Endothelial cell of umbilical vein (primary cell): ENCODE measurements at regions not wholly inside any gene's neighbourhood (a gene's known extent, or its start where the extent isn't known, plus 50 kb on each side); places are given as distances from the start of the nearest gene placed in this dataset.

Experiments
- BruUV-seq: library from RNA; stranded (reverse); fragments of 400-500 nt; replicated peaks from 2 replicates; lab custom pipeline; 2021; lab: Mats Ljungman, UMichigan
- CTCF ChIA-PET: fragments of 300-600, 350-600 bp; sonication (Branson Sonifier 250); formaldehyde crosslinking; loops from one replicate; lab custom pipeline; 2021; ENCODE audit warnings: antibody characterized with exemption, inconsistent platforms; lab: Charles Lee
- POLR2A ChIA-PET: fragments of 300-600, 350-600 bp; sonication (Branson Sonifier 250); formaldehyde crosslinking; loops from one replicate; lab custom pipeline; 2021; ENCODE audit warnings: antibody characterized with exemption, inconsistent platforms; lab: Charles Lee
- DNase-seq: peaks from one replicate; pipeline ENCODE4 v3.0.0-alpha.2; 2011; ENCODE audit warnings: low read depth, low spot score
- FAIRE-seq: peaks from 2 replicates; lab custom pipeline; 2011; peaks lifted over from hg19 to GRCh38; lab: Jason Lieb, UNC
- H2AFZ ChIP-seq: 2 replicates; pipeline ENCODE4 v1.6.0; 2012; ENCODE audit warnings: low read depth, low read length, control low read depth, inconsistent platforms
- H3K27ac ChIP-seq: 2 replicates; pipeline ENCODE4 v1.5.1; 2011; ENCODE audit warnings: low read depth, mild to moderate bottlenecking, control low read depth, low read length, moderate library complexity; ENCODE audit not compliant: insufficient read depth
- H3K27me3 ChIP-seq, 2 experiments: 2 replicates each; pipeline versions ENCODE4 v1.6.0 to v1.6.1; 2011; ENCODE audit warnings: low read length in 2 of 2, mixed read lengths in 1 of 2; ENCODE audit not compliant: control insufficient read depth in 2 of 2, insufficient read depth in 2 of 2
- H3K36me3 ChIP-seq, 2 experiments: 2 replicates in 1 of 2; 3 replicates in 1 of 2; pipeline ENCODE4 v1.5.1; 2011; ENCODE audit warnings: low read length in 2 of 2, mild to moderate bottlenecking in 1 of 2, moderate library complexity in 1 of 2; ENCODE audit not compliant: control insufficient read depth in 2 of 2, insufficient read depth in 2 of 2; ENCODE audit errors: extremely low read depth in 1 of 2
- H3K4me1 ChIP-seq: 3 replicates; pipeline ENCODE4 v1.5.1; 2011; ENCODE audit warnings: mild to moderate bottlenecking, low read length; ENCODE audit not compliant: control insufficient read depth, insufficient read depth; ENCODE audit errors: extremely low read depth
- H3K4me2 ChIP-seq: 2 replicates; pipeline ENCODE4 v1.6.1; 2011; ENCODE audit warnings: low read length, control low read depth, mixed read lengths; ENCODE audit not compliant: insufficient read depth
- H3K4me3 ChIP-seq, 3 experiments: fragments of 200-600 bp in 1 of 3; sonication (generic), shearing (Covaris generic) in 1 of 3; replicated peaks in 1 of 3; 2 replicates each; pipeline ENCODE4 v1.5.1; 2011 to 2016; ENCODE audit warnings: control low read depth in 3 of 3, low read length in 3 of 3, mild to moderate bottlenecking in 2 of 3, inconsistent platforms in 1 of 3, low read depth in 1 of 3, moderate library complexity in 1 of 3; ENCODE audit not compliant: insufficient read depth in 1 of 3
- H3K79me2 ChIP-seq: 2 replicates; pipeline ENCODE4 v1.6.0; 2012; ENCODE audit warnings: low read length, inconsistent platforms; ENCODE audit not compliant: control insufficient read depth, insufficient read depth
- H3K9ac ChIP-seq: replicated peaks from 2 replicates; pipeline ENCODE3; 2011; ENCODE audit warnings: low read length, control low read depth; ENCODE audit not compliant: insufficient read depth; ENCODE audit errors: extremely low read depth
- H3K9me1 ChIP-seq: replicated peaks from 3 replicates; pipeline ENCODE4 v1.6.0; 2011; ENCODE audit warnings: mild to moderate bottlenecking, low read length; ENCODE audit not compliant: control insufficient read depth, insufficient read depth; ENCODE audit errors: extremely low read depth
- H3K9me3 ChIP-seq: replicated peaks from 2 replicates; pipeline ENCODE4 v1.5.1; 2012; ENCODE audit warnings: low read length, inconsistent platforms; ENCODE audit not compliant: control insufficient read depth, insufficient read depth
- H4K20me1 ChIP-seq: replicated peaks from 2 replicates; pipeline ENCODE3; 2011; ENCODE audit warnings: mild to moderate bottlenecking, low read length; ENCODE audit not compliant: control insufficient read depth, insufficient read depth; ENCODE audit errors: extremely low read depth
- CTCF ChIP-seq, 2 donors: IDR thresholded peaks; 1 replicate in 1 of 2; 2 replicates in 1 of 2; pipeline ENCODE4 v1.5.1; 2011; ENCODE audit warnings: low read length in 2 of 2, mild to moderate bottlenecking in 2 of 2, moderate library complexity in 2 of 2, control low read depth in 1 of 2, inconsistent platforms in 1 of 2, low read depth in 1 of 2; ENCODE audit not compliant: insufficient read depth in 1 of 2; ENCODE audit errors: extremely low read depth in 1 of 2
- EZH2 ChIP-seq: IDR thresholded peaks from 2 replicates; pipeline ENCODE4 v1.6.1; 2012; ENCODE audit warnings: borderline replicate concordance, low read depth, mild to moderate bottlenecking, moderate library complexity, low read length, inconsistent platforms; ENCODE audit not compliant: severe bottlenecking
- FOS ChIP-seq: IDR thresholded peaks from 2 replicates; pipeline ENCODE4 v1.6.1; 2011; ENCODE audit warnings: mild to moderate bottlenecking, low read length, moderate library complexity, borderline replicate concordance; ENCODE audit not compliant: insufficient read depth
- GATA2 ChIP-seq: IDR thresholded peaks from 2 replicates; pipeline ENCODE4 v1.7.0; 2011; ENCODE audit warnings: low read depth, mild to moderate bottlenecking, moderate library complexity, mixed read lengths, low read length; ENCODE audit not compliant: insufficient read length, insufficient read depth
- JUN ChIP-seq: IDR thresholded peaks from 2 replicates; pipeline ENCODE4 v1.6.1; 2011; ENCODE audit warnings: borderline replicate concordance, low read depth; ENCODE audit not compliant: insufficient read length, insufficient read depth
- MYC ChIP-seq: IDR thresholded peaks from one replicate; pipeline ENCODE4 v1.6.1; 2011; ENCODE audit warnings: mild to moderate bottlenecking, low read depth, low read length
- POLR2A ChIP-seq: IDR thresholded peaks from 2 replicates; pipeline ENCODE4 v1.6.1; 2012; ENCODE audit warnings: low read depth, mild to moderate bottlenecking, control low read depth, low read length
- POLR2AphosphoS5 ChIP-seq: IDR thresholded peaks from 2 replicates; pipeline ENCODE4 v1.6.1; 2012; ENCODE audit warnings: low read depth, mild to moderate bottlenecking, control low read depth, low read length, moderate library complexity; ENCODE audit not compliant: insufficient read depth
- dilution Hi-C: fragments of 300-500 bp; cut with MboI; formaldehyde crosslinking; loops from one replicate; pipeline ENCODE4 v1.15.0; 2019; ENCODE audit warnings: low sequenced_read_pairs; ENCODE audit not compliant: extremely low pct_ligation_motif_present
- intact Hi-C: fragments of 100-400 bp; cut with micrococcal nuclease; formaldehyde crosslinking; loops from one replicate; pipeline ENCODE4 v1.10.0; 2022
- TF ChIP-seq, protein P1 (sequence below): IDR thresholded peaks from 2 replicates; pipeline ENCODE4 v1.6.1; 2011; ENCODE audit not compliant: insufficient read depth, insufficient read length

GRCh38 chr14:78074561-78074960, 95.6 kb upstream of the NRXN3 start:
- dilution Hi-C loops (no loop called here), intact Hi-C loops (no loop called here)
- ChIA-PET CTCF (no interaction called here), POLR2A (no interaction called here)
- FAIRE-seq (no peak), DNase-seq (no peak)
- Histone ChIP-seq H3K9me1 (no peaks in the 10 kb centered on the region), H3K9me3 (no peaks in the 10 kb centered on the region), H3K4me3 (no peak overlapping the region), H3K36me3 (no peaks in the 10 kb centered on the region), H2AFZ (no peak overlapping the region), H3K4me1 (no peaks in the 10 kb centered on the region), H3K27ac (no peak overlapping the region), H3K9ac (no peak overlapping the region), H3K4me2 (no peak overlapping the region), H3K27me3 (no peaks in the 10 kb centered on the region), H3K79me2 (no peaks in the 10 kb centered on the region), H4K20me1 (no peaks in the 10 kb centered on the region)
- TF ChIP-seq MYC (no peak), CTCF (IDR thresholded peaks at IDR 0.05; ENCODE audit: extremely low read depth in 1 of 2, insufficient read depth in 1 of 2, low read depth in 1 of 2, low read length in 2 of 2) (no peak), FOS (no peak), POLR2A (no peak), GATA2 (no peak), EZH2 (no peak)
- BruUV-seq: no TSS peak

DNA sequence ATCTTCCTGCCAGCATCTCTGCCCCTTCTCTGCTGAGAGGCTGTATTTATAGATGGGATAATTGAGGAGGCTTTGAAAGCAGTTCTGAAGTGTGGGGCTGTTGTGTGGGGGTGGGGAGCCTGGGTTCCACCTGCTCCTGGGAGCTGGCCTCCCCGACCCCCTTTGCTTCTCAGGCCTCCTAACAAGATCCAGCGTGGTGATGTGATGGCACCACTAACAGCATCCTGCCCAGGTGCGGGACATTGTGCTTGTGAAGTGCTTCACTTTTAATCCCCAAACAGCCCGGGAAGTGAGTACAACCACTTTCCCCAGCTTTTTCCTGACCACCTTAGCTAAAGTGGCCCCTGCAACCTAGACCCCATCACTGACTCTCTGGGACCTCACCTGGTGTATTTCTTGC, 95.1 kb upstream of the NRXN3 start:
- Histone ChIP-seq H3K79me2 (no peaks in the 10 kb centered on the region), H4K20me1 (no peaks in the 10 kb centered on the region), H3K9me1 (no peaks in the 10 kb centered on the region), H3K27ac (no peak overlapping the region), H3K4me3 (no peak overlapping the region), H3K36me3 (no peaks in the 10 kb centered on the region), H2AFZ (no peak overlapping the region), H3K9ac (no peak overlapping the region), H3K9me3 (no peaks in the 10 kb centered on the region), H3K27me3 (no peaks in the 10 kb centered on the region), H3K4me1 (no peaks in the 10 kb centered on the region), H3K4me2 (no peak overlapping the region)
- DNase-seq (no peak), FAIRE-seq (no peak)
- no TSS peak for BruUV-seq
- dilution Hi-C loops (no loop called here), intact Hi-C loops (no loop called here)
- CTCF ChIA-PET: no interaction called here
- POLR2A ChIA-PET: no interaction called here
- TF ChIP-seq JUN: no peak
- no peak for TF ChIP-seq POLR2A
- TF ChIP-seq CTCF (IDR thresholded peaks at IDR 0.05; ENCODE audit: extremely low read depth in 1 of 2, insufficient read depth in 1 of 2, low read depth in 1 of 2, low read length in 2 of 2): no peak
- TF ChIP-seq FOS: no peak
- no peak for TF ChIP-seq POLR2AphosphoS5
- TF ChIP-seq, protein P1, sequence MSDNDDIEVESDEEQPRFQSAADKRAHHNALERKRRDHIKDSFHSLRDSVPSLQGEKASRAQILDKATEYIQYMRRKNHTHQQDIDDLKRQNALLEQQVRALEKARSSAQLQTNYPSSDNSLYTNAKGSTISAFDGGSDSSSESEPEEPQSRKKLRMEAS: no peak
- no peak for TF ChIP-seq GATA2
- TF ChIP-seq EZH2: no peak
- TF ChIP-seq MYC: no peak
